SH-SY5Y (cell line): ENCODE measurements at regions not wholly inside any gene's neighbourhood (a gene's known extent, or its start where the extent isn't known, plus 50 kb on each side); places are given as distances from the start of the nearest gene placed in this dataset.

Experiments used
- GATA2 ChIP-seq: IDR thresholded peaks from 2 replicates; pipeline ENCODE4 v1.6.1; 2011; ENCODE audit warnings: mild to moderate bottlenecking, low read depth, low read length
- GATA3 ChIP-seq: IDR thresholded peaks from 2 replicates; pipeline ENCODE4 v1.6.1; 2011; ENCODE audit warnings: low read depth, mild to moderate bottlenecking, low read length, moderate library complexity

DNA sequence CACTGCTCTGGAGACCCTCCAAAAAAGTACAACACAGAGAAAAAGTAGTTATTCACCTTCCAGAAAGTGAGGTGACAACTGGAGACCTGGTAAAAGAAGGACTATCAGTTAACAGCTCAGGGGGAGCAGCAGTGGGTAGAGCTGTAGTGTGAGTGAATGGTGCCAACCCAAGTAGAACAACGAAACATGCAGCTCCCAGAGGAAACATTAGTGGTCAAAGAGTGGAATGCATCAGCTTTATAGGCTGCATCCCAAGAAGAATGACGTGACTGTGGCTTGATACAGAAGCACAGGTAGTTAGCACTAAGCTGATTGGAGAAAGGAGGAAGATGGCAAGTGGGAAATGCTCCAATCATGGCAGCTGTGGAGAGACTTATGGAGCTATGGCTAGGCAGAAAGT, 275.7 kb upstream of the CAMK1G start:
- TF ChIP-seq GATA2 (no peak), GATA3 (no peak)
